ENCODE measurements at regions not wholly inside any gene's neighbourhood (a gene's known extent, or its start where the extent isn't known, plus 50 kb on each side); places are given as distances from the start of the nearest gene placed in this dataset.

DNA sequence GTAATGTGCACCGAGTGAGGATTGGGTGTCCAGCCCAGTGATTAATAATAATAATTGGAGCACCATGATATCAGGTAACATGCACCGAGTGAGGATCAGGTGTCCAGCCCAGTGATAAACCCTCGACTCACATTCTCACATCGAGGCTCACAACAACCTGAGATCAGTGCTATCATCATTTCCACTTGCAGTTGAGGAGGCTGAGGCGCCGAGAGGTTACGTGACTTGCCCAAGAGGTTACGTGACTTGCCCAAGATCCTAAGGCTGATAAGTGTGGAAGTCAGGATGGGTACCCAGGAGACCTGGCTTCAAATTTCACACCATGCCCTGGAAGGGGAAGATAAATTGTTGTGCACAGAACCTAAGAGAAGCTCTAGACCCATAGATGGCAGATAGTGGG lies 189.4 kb downstream of the MED10 start:
- no peaks in the 10 kb centered on the region for H3K9me3 ChIP-seq (replicated peaks; ENCODE audit: low read length)
- no peak overlapping the region for H3K4me2 ChIP-seq (ENCODE audit: low read length)
- H3K4me1 ChIP-seq (ENCODE audit: control insufficient read depth, insufficient read depth, low read length): no peaks in the 10 kb centered on the region
- no peaks in the 10 kb centered on the region for H3K36me3 ChIP-seq (ENCODE audit: insufficient read depth, low read length)
- H3K9ac ChIP-seq (ENCODE audit: low read depth, low read length): no peak overlapping the region
- H3K27me3 ChIP-seq (ENCODE audit: control insufficient read depth, insufficient read depth, low read length): no peaks in the 10 kb centered on the region
- H3K4me3 ChIP-seq (ENCODE audit: low read length): no peak overlapping the region

DNA sequence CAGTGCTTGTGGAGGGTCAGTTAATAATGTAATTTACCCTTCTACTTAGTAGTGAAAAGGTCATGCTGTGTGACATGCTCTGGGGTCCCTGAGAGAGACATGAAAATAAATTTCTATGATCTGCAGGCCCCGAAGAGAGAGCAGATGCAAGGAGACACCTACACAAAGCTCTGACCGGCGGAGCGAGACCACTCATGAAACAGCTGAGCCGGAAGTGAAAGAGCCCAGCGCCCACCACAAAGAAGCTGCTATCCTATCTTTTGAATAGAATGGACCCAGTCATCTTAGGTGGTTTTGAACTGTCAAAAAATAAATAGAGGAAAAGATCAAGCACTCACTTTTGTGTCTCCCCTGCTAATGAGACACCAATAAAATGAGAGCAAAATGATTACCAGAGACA lies 190.0 kb downstream of the MED10 start:
- no peaks in the 10 kb centered on the region for H3K4me1 ChIP-seq (ENCODE audit: control insufficient read depth, insufficient read depth, low read length)
- H3K27me3 ChIP-seq (ENCODE audit: control insufficient read depth, insufficient read depth, low read length): no peaks in the 10 kb centered on the region
- no peak overlapping the region for H3K4me3 ChIP-seq (ENCODE audit: low read length)
- H3K4me2 ChIP-seq (ENCODE audit: low read length): no peak overlapping the region
- no peaks in the 10 kb centered on the region for H3K36me3 ChIP-seq (ENCODE audit: insufficient read depth, low read length)
- H3K9me3 ChIP-seq (replicated peaks; ENCODE audit: low read length): no peaks in the 10 kb centered on the region
- no peak overlapping the region for H3K9ac ChIP-seq (ENCODE audit: low read depth, low read length)

GRCh38 chr5:6187501-6187900 lies 190.8 kb downstream of the MED10 start:
- Histone ChIP-seq H3K27me3 (ENCODE audit: control insufficient read depth, insufficient read depth, low read length) (no peaks in the 10 kb centered on the region), H3K4me3 (ENCODE audit: low read length) (no peak overlapping the region), H3K9ac (ENCODE audit: low read depth, low read length) (no peak overlapping the region), H3K9me3 (replicated peaks; ENCODE audit: low read length) (no peaks in the 10 kb centered on the region), H3K4me1 (ENCODE audit: control insufficient read depth, insufficient read depth, low read length) (no peaks in the 10 kb centered on the region), H3K36me3 (ENCODE audit: insufficient read depth, low read length) (no peaks in the 10 kb centered on the region), H3K4me2 (ENCODE audit: low read length) (no peak overlapping the region)

DNA sequence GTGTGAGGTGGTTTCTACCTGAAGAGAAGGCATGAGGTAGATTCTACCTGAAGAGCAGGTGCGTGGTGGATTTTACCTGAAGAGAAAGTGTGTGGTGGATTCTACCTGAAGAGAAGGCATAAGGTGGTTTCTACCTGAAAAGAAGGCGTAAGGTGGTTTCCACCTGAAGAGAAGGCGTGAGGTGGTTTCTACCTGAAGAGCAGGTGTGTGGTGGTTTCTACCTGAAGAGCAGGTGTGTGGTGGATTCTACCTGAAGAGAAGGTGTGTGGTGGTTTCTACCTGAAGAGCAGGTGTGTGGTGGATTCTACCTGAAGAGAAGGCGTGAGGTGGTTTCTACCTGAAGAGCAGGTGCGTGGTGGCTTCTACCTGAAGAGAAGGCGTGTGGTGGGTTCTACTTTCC lies 192.8 kb downstream of the MED10 start:
- Histone ChIP-seq H3K36me3 (ENCODE audit: insufficient read depth, low read length) (no peaks in the 10 kb centered on the region), H3K4me1 (ENCODE audit: control insufficient read depth, insufficient read depth, low read length) (no peaks in the 10 kb centered on the region), H3K4me3 (ENCODE audit: low read length) (no peak overlapping the region), H3K4me2 (ENCODE audit: low read length) (no peak overlapping the region), H3K27me3 (ENCODE audit: control insufficient read depth, insufficient read depth, low read length) (no peaks in the 10 kb centered on the region), H3K9me3 (replicated peaks; ENCODE audit: low read length) (no peaks in the 10 kb centered on the region), H3K9ac (ENCODE audit: low read depth, low read length) (no peak overlapping the region)

DNA sequence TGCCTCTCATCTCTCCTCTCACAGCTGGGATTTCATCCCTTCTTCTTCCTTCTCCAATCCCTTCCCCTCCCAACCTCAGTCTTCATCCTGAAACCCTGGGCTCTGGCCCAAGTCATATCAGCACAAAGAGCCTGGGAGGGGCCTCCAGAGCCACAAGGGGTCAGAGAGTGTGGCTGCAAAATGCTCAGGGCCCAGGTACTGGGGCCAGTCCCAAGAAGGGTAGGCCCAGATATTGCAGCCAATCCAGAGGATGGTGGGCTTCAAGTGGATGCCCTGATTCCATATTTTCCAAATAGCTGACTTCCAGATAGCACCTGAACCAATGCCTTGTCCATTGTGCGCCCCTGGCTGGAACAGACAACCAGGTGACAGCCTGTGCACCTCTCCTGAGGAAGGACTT lies 193.9 kb downstream of the MED10 start:
- Histone ChIP-seq H3K4me3 (ENCODE audit: low read length) (no peak overlapping the region), H3K4me2 (ENCODE audit: low read length) (no peak overlapping the region), H3K4me1 (ENCODE audit: control insufficient read depth, insufficient read depth, low read length) (no peaks in the 10 kb centered on the region), H3K36me3 (ENCODE audit: insufficient read depth, low read length) (no peaks in the 10 kb centered on the region), H3K9me3 (replicated peaks; ENCODE audit: low read length) (no peaks in the 10 kb centered on the region), H3K9ac (ENCODE audit: low read depth, low read length) (no peak overlapping the region), H3K27me3 (ENCODE audit: control insufficient read depth, insufficient read depth, low read length) (no peaks in the 10 kb centered on the region)

- Histone ChIP-seq H3K4me2 (ENCODE audit: low read length) (no peak overlapping the region), H3K4me3 (ENCODE audit: low read length) (no peak overlapping the region), H3K4me1 (ENCODE audit: control insufficient read depth, insufficient read depth, low read length) (no peaks in the 10 kb centered on the region), H3K9me3 (replicated peaks; ENCODE audit: low read length) (no peaks in the 10 kb centered on the region), H3K27me3 (ENCODE audit: control insufficient read depth, insufficient read depth, low read length) (no peaks in the 10 kb centered on the region), H3K9ac (ENCODE audit: low read depth, low read length) (no peak overlapping the region), H3K36me3 (ENCODE audit: insufficient read depth, low read length) (no peaks in the 10 kb centered on the region)
These were observed 194.7 kb downstream of the MED10 start for GRCh38 chr5:6183391-6184390.

DNA sequence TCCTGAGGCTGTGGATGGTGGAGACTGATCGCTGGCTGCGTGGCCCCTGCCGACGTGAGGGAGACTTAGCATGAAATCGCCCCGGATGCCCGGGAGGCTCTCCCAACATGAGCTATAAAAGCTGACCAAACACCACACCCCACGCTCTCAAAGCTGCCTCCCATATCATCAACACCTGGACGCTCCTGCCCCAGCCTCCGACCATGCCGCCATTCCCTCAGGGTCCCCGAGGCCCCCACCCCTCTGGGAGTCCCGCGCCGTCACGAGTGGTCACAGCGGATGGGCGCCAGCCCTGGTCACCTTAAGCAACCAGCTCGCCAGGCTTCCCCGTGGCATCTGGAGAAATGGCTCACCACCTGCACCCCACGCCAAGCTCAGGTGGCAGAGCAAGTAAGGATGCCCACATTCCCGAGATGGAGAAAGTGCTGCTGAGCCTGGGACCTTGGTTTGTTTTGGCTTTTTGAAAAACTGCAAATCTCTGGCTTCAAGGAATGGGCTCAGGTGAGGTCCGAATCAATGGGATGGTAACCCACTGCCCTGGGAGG lies 196.0 kb downstream of the MED10 start:
- Histone ChIP-seq H3K27me3 (ENCODE audit: control insufficient read depth, insufficient read depth, low read length) (no peaks in the 10 kb centered on the region), H3K9ac (ENCODE audit: low read depth, low read length) (no peak overlapping the region), H3K4me1 (ENCODE audit: control insufficient read depth, insufficient read depth, low read length) (no peaks in the 10 kb centered on the region), H3K36me3 (ENCODE audit: insufficient read depth, low read length) (no peaks in the 10 kb centered on the region), H3K4me3 (ENCODE audit: low read length) (no peak overlapping the region), H3K9me3 (replicated peaks; ENCODE audit: low read length) (no peaks in the 10 kb centered on the region), H3K4me2 (ENCODE audit: low read length) (no peak overlapping the region)

DNA sequence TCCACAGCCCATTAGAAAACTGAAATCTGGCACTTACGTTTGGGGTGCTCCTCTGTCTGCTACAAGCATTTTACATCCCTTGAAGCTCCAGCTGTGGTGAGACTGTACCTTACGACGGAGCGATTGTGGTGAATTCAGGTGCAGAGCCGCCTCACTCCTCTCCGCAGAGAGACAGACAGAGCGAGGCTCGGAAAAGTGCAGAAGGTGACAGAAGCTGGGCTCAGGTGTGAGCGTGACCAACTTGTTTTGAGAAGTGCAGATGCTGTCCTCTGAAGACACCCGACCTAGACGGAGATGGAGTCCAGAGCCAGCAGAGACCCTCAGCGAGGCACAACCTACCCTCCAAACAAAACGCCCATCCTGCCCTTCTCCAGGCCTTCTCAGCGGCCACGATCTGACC lies 196.5 kb downstream of the MED10 start:
- Histone ChIP-seq H3K4me1 (ENCODE audit: control insufficient read depth, insufficient read depth, low read length) (no peaks in the 10 kb centered on the region), H3K4me3 (ENCODE audit: low read length) (no peak overlapping the region), H3K36me3 (ENCODE audit: insufficient read depth, low read length) (no peaks in the 10 kb centered on the region), H3K4me2 (ENCODE audit: low read length) (no peak overlapping the region), H3K9me3 (replicated peaks; ENCODE audit: low read length) (no peaks in the 10 kb centered on the region), H3K9ac (ENCODE audit: low read depth, low read length) (no peak overlapping the region), H3K27me3 (ENCODE audit: control insufficient read depth, insufficient read depth, low read length) (no peaks in the 10 kb centered on the region)

DNA sequence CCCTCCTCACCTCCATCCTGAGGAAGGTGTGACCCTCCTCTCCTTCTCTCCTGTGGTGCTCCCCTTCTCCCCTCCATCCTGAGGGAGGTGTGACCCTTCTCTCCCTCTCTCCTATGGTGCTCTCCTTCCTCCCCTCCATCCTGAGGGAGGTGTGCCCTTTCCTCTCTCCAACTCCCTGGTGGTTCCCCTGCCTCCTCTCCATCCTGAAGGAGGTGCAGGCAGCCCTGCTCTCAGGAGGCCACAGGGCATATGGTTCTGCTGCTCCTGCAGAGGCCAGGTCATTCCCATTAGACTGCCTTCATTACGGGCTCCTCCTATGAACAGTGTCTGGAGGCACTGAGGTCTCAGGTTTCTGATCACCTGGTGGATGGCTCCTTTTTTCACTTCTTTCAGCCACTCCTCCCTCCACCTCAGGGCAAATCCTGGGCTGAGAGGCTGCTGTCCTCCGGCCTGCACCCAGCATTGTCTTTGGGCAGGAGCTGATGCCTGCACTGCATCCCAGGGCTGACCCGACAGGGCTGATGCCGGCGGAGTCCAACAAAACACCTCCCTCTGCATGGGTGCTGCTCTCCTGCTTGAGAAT lies 197.1 kb downstream of the MED10 start:
- Histone ChIP-seq H3K4me1 (ENCODE audit: control insufficient read depth, insufficient read depth, low read length) (no peaks in the 10 kb centered on the region), H3K4me2 (ENCODE audit: low read length) (no peak overlapping the region), H3K4me3 (ENCODE audit: low read length) (no peak overlapping the region), H3K27me3 (ENCODE audit: control insufficient read depth, insufficient read depth, low read length) (no peaks in the 10 kb centered on the region), H3K36me3 (ENCODE audit: insufficient read depth, low read length) (no peaks in the 10 kb centered on the region), H3K9ac (ENCODE audit: low read depth, low read length) (no peak overlapping the region), H3K9me3 (replicated peaks; ENCODE audit: low read length) (no peaks in the 10 kb centered on the region)

- Histone ChIP-seq H3K4me2 (ENCODE audit: low read length) (no peak overlapping the region), H3K36me3 (ENCODE audit: insufficient read depth, low read length) (no peaks in the 10 kb centered on the region), H3K9ac (ENCODE audit: low read depth, low read length) (no peak overlapping the region), H3K27me3 (ENCODE audit: control insufficient read depth, insufficient read depth, low read length) (no peaks in the 10 kb centered on the region), H3K4me3 (ENCODE audit: low read length) (no peak overlapping the region), H3K9me3 (replicated peaks; ENCODE audit: low read length) (no peaks in the 10 kb centered on the region), H3K4me1 (ENCODE audit: control insufficient read depth, insufficient read depth, low read length) (no peaks in the 10 kb centered on the region)
These were observed 198.0 kb downstream of the MED10 start for GRCh38 chr5:6180231-6180872.

GRCh38 chr5:6178846-6179532 lies 199.4 kb downstream of the MED10 start:
- no peak overlapping the region for H3K4me2 ChIP-seq (ENCODE audit: low read length)
- no peak overlapping the region for H3K4me3 ChIP-seq (ENCODE audit: low read length)
- H3K36me3 ChIP-seq (ENCODE audit: insufficient read depth, low read length): no peaks in the 10 kb centered on the region
- H3K27me3 ChIP-seq (ENCODE audit: control insufficient read depth, insufficient read depth, low read length): no peaks in the 10 kb centered on the region
- H3K9ac ChIP-seq (ENCODE audit: low read depth, low read length): no peak overlapping the region
- H3K4me1 ChIP-seq (ENCODE audit: control insufficient read depth, insufficient read depth, low read length): no peaks in the 10 kb centered on the region
- H3K9me3 ChIP-seq (replicated peaks; ENCODE audit: low read length): no peaks in the 10 kb centered on the region
